K562 (cell line): ENCODE measurements at regions not wholly inside any gene's neighbourhood (a gene's known extent, or its start where the extent isn't known, plus 50 kb on each side); places are given as distances from the start of the nearest gene placed in this dataset.
A peak's percentile ranks its signal among the peaks of the same experiment; 100 is the strongest.

ENCODE experiments used
- ATAC-seq: fragments of 200-7000 bp; cut with Tn5 transposase; 3 replicates; pipeline ENCODE4 v1.9.1; 2020; ENCODE audit warnings: moderate library complexity
- BruUV-seq: library from RNA; stranded (reverse); fragments of 400-500 nt; replicated peaks from 2 replicates; lab custom pipeline; 2021; lab: Mats Ljungman, UMichigan
- CTCF ChIA-PET: fragments of 300-600 bp; formaldehyde crosslinking; extraction: SDS; loops from one replicate; lab custom pipeline; 2021; ENCODE audit warnings: low intra/inter-chr PET ratio; lab: Yijun Ruan, JAX
- POLR2A ChIA-PET: fragments of 300-600, 350-650 bp; sonication (Branson Sonifier 250); formaldehyde crosslinking; extraction: SDS; loops from one replicate; lab custom pipeline; 2021; ENCODE audit warnings: antibody characterized with exemption, inconsistent platforms; lab: Yijun Ruan, JAX
- DNase-seq, 4 experiments: peaks; one replicate each; pipeline versions ENCODE4 v3.0.0 to v3.0.0-alpha.2; 2011 to 2018; ENCODE audit warnings: low spot score in 3 of 4, mixed read lengths in 3 of 4; ENCODE audit errors: extremely low read depth in 1 of 4
- FAIRE-seq: peaks from 2 replicates; lab custom pipeline; 2011; peaks lifted over from hg19 to GRCh38; lab: Jason Lieb, UNC
- H2AFZ ChIP-seq: 2 replicates; pipeline ENCODE4 v1.6.0; 2011; ENCODE audit warnings: low read depth, low read length, control low read depth, inconsistent platforms
- H3K27ac ChIP-seq: fragments of 200-600 bp; 3 replicates; pipeline ENCODE4 v1.8.0; 2011; ENCODE audit warnings: low read depth, mild to moderate bottlenecking, control low read depth, inconsistent platforms, low read length, moderate library complexity, mixed read lengths; ENCODE audit errors: extremely low read depth
- H3K27me3 ChIP-seq, 2 experiments: fragments of 300-600 bp in 1 of 2; 2 replicates in 1 of 2; 3 replicates in 1 of 2; pipeline versions ENCODE4 v1.6.0 to v1.8.0; 2011; ENCODE audit warnings: inconsistent platforms in 2 of 2, low read length in 2 of 2, mild to moderate bottlenecking in 1 of 2, mixed read lengths in 1 of 2, moderate library complexity in 1 of 2; ENCODE audit not compliant: control insufficient read depth in 2 of 2, insufficient read depth in 2 of 2
- H3K36me3 ChIP-seq: fragments of 300-600 bp; 3 replicates; pipeline ENCODE4 v1.8.0; 2011; ENCODE audit warnings: mild to moderate bottlenecking, low read length, inconsistent platforms; ENCODE audit not compliant: control insufficient read depth, insufficient read depth
- H3K4me1 ChIP-seq, 2 experiments: fragments of 200-600 bp in 1 of 2; replicated peaks in 1 of 2; 2 replicates in 1 of 2; 3 replicates in 1 of 2; pipeline versions ENCODE4 v1.5.1 to v1.8.0; 2011; ENCODE audit warnings: inconsistent platforms in 2 of 2, low read length in 2 of 2, mild to moderate bottlenecking in 1 of 2, mixed read lengths in 1 of 2, moderate library complexity in 1 of 2; ENCODE audit not compliant: control insufficient read depth in 2 of 2, insufficient read depth in 2 of 2
- H3K4me2 ChIP-seq: 2 replicates; pipeline ENCODE4 v1.6.1; 2011; ENCODE audit warnings: low read length, control low read depth, inconsistent platforms, mixed read lengths; ENCODE audit not compliant: insufficient read depth
- H3K4me3 ChIP-seq: fragments of 200-600 bp; sonication (generic), shearing (Covaris generic); 2 replicates; pipeline ENCODE4 v1.5.1; 2016; ENCODE audit warnings: control low read depth, inconsistent platforms
- H3K79me2 ChIP-seq: fragments of 200-600 bp; 3 replicates; pipeline ENCODE4 v1.8.0; 2011; ENCODE audit warnings: low read length, inconsistent platforms; ENCODE audit not compliant: control insufficient read depth, insufficient read depth
- H3K9ac ChIP-seq, 2 experiments: 2 replicates each; pipeline versions ENCODE4 v1.6.0 to v1.6.1; 2011; ENCODE audit warnings: low read depth in 2 of 2, low read length in 2 of 2, control low read depth in 1 of 2, inconsistent platforms in 1 of 2, mild to moderate bottlenecking in 1 of 2, mixed read lengths in 1 of 2; ENCODE audit not compliant: insufficient read depth in 1 of 2
- H3K9me1 ChIP-seq: one replicate; pipeline ENCODE4 v1.6.0; 2011; ENCODE audit warnings: inconsistent platforms, mild to moderate bottlenecking, low read length, moderate library complexity; ENCODE audit not compliant: control insufficient read depth, insufficient read depth
- H3K9me3 ChIP-seq: replicated peaks from 2 replicates; pipeline ENCODE4 v1.5.1; 2011; ENCODE audit warnings: low read depth, low read length, inconsistent platforms; ENCODE audit not compliant: control insufficient read depth, insufficient read depth
- H4K20me1 ChIP-seq: replicated peaks from 2 replicates; pipeline ENCODE4 v1.6.1; 2011; ENCODE audit warnings: low read length, inconsistent platforms, mixed read lengths; ENCODE audit not compliant: control insufficient read depth, insufficient read depth
- CBX3 ChIP-seq, 2 experiments: IDR thresholded peaks; 1 replicate in 1 of 2; 2 replicates in 1 of 2; pipeline ENCODE4 v1.6.1; 2012; ENCODE audit warnings: inconsistent platforms in 2 of 2, low read length in 2 of 2, borderline replicate concordance in 1 of 2, control low read depth in 1 of 2
- TAF9B ChIP-seq: fragments of 450-650 bp; IDR thresholded peaks from 2 replicates; pipeline ENCODE4 v1.6.1; 2018; ENCODE audit warnings: mild to moderate bottlenecking; ENCODE audit not compliant: partially characterized antibody
- ZNF316 ChIP-seq: fragments of 450-650 bp; IDR thresholded peaks from 2 replicates; pipeline ENCODE4 v1.6.1; 2016
- WGBS: fragments of 100-300 bp; shearing (Covaris generic); methylation state at CpG from one replicate; pipeline ENCODE4 v1.1.6; 2016; ENCODE audit warnings: low coverage, mixed read lengths; ENCODE audit not compliant: insufficient coverage; ENCODE audit errors: missing lambda C conversion rate; 5-methylcytosine and 5-hydroxymethylcytosine counted together
- in situ Hi-C: fragments of 300-500 bp; cut with MboI; formaldehyde crosslinking; loops from 4 replicates; pipeline ENCODE4 v1.15.0; 2018; ENCODE audit warnings: inconsistent platforms, mixed read lengths
- intact Hi-C: fragments of 100-400 bp; cut with micrococcal nuclease; formaldehyde crosslinking; loops from 2 replicates; pipeline ENCODE4 v1.14.2; 2022
- TF ChIP-seq, protein P1 (sequence below): fragments of 250-450 bp; sonication (Bioruptor Pico); IDR thresholded peaks from 2 replicates; pipeline ENCODE4 v1.8.0; 2022; ENCODE audit warnings: moderate library complexity, mild to moderate bottlenecking, inconsistent platforms
- TF ChIP-seq, protein P2 (sequence below): fragments of 450-650 bp; IDR thresholded peaks from 2 replicates; pipeline ENCODE4 v1.6.1; 2016; ENCODE audit warnings: borderline replicate concordance
- TF ChIP-seq, protein P3 (sequence below): fragments of 450-650 bp; IDR thresholded peaks from 2 replicates; pipeline ENCODE4 v1.6.1; 2016; ENCODE audit warnings: mild to moderate bottlenecking, moderate library complexity

DNA sequence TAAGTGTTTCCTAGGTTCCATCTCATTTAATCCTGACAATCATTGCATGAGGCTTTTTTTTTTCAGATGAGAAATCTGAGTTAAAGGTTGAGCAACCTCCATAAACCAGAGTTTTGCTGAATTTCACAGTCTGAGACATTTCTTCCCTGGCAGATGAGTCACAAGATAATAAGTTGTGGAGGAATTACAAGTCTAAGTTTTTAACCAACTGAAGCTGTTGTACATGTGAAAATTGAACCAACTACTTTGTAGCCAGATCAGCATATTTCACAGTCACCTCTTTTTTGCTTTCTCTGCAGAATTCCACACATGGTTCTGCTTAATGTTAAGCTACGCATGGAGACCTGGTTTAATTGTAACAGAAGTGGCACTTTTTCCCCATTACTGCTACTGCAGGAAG lies 765.6 kb downstream of the CDH11 start:
- ATAC-seq = no peak
- CTCF ChIA-PET = no interaction called here
- Histone ChIP-seq H3K4me3 (no peak overlapping the region), H3K9me1 (no peaks in the 10 kb centered on the region), H4K20me1 (no peaks in the 10 kb centered on the region), H3K9ac (no peak overlapping the region), H3K36me3 (no peaks in the 10 kb centered on the region), H3K79me2 (no peaks in the 10 kb centered on the region), H3K4me1 (no peaks in the 10 kb centered on the region), H3K4me2 (no peak overlapping the region), H2AFZ (no peak overlapping the region), H3K27me3 (no peaks in the 10 kb centered on the region), H3K27ac (no peak overlapping the region), H3K9me3 (no peaks in the 10 kb centered on the region)
- POLR2A ChIA-PET = no interaction called here
- 0% methylated on average over 1 of the region's 1 CpG for WGBS
- no peak for DNase-seq
- intact Hi-C loops (no loop called here), in situ Hi-C loops (no loop called here)
- TF ChIP-seq, protein P1, sequence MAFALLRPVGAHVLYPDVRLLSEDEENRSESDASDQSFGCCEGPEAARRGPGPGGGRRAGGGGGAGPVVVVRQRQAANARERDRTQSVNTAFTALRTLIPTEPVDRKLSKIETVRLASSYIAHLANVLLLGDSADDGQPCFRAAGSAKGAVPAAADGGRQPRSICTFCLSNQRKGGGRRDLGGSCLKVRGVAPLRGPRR = no peak
- TF ChIP-seq, protein P2, sequence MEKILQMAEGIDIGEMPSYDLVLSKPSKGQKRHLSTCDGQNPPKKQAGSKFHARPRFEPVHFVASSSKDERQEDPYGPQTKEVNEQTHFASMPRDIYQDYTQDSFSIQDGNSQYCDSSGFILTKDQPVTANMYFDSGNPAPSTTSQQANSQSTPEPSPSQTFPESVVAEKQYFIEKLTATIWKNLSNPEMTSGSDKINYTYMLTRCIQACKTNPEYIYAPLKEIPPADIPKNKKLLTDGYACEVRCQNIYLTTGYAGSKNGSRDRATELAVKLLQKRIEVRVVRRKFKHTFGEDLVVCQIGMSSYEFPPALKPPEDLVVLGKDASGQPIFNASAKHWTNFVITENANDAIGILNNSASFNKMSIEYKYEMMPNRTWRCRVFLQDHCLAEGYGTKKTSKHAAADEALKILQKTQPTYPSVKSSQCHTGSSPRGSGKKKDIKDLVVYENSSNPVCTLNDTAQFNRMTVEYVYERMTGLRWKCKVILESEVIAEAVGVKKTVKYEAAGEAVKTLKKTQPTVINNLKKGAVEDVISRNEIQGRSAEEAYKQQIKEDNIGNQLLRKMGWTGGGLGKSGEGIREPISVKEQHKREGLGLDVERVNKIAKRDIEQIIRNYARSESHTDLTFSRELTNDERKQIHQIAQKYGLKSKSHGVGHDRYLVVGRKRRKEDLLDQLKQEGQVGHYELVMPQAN = no peak
- TF ChIP-seq, protein P3, sequence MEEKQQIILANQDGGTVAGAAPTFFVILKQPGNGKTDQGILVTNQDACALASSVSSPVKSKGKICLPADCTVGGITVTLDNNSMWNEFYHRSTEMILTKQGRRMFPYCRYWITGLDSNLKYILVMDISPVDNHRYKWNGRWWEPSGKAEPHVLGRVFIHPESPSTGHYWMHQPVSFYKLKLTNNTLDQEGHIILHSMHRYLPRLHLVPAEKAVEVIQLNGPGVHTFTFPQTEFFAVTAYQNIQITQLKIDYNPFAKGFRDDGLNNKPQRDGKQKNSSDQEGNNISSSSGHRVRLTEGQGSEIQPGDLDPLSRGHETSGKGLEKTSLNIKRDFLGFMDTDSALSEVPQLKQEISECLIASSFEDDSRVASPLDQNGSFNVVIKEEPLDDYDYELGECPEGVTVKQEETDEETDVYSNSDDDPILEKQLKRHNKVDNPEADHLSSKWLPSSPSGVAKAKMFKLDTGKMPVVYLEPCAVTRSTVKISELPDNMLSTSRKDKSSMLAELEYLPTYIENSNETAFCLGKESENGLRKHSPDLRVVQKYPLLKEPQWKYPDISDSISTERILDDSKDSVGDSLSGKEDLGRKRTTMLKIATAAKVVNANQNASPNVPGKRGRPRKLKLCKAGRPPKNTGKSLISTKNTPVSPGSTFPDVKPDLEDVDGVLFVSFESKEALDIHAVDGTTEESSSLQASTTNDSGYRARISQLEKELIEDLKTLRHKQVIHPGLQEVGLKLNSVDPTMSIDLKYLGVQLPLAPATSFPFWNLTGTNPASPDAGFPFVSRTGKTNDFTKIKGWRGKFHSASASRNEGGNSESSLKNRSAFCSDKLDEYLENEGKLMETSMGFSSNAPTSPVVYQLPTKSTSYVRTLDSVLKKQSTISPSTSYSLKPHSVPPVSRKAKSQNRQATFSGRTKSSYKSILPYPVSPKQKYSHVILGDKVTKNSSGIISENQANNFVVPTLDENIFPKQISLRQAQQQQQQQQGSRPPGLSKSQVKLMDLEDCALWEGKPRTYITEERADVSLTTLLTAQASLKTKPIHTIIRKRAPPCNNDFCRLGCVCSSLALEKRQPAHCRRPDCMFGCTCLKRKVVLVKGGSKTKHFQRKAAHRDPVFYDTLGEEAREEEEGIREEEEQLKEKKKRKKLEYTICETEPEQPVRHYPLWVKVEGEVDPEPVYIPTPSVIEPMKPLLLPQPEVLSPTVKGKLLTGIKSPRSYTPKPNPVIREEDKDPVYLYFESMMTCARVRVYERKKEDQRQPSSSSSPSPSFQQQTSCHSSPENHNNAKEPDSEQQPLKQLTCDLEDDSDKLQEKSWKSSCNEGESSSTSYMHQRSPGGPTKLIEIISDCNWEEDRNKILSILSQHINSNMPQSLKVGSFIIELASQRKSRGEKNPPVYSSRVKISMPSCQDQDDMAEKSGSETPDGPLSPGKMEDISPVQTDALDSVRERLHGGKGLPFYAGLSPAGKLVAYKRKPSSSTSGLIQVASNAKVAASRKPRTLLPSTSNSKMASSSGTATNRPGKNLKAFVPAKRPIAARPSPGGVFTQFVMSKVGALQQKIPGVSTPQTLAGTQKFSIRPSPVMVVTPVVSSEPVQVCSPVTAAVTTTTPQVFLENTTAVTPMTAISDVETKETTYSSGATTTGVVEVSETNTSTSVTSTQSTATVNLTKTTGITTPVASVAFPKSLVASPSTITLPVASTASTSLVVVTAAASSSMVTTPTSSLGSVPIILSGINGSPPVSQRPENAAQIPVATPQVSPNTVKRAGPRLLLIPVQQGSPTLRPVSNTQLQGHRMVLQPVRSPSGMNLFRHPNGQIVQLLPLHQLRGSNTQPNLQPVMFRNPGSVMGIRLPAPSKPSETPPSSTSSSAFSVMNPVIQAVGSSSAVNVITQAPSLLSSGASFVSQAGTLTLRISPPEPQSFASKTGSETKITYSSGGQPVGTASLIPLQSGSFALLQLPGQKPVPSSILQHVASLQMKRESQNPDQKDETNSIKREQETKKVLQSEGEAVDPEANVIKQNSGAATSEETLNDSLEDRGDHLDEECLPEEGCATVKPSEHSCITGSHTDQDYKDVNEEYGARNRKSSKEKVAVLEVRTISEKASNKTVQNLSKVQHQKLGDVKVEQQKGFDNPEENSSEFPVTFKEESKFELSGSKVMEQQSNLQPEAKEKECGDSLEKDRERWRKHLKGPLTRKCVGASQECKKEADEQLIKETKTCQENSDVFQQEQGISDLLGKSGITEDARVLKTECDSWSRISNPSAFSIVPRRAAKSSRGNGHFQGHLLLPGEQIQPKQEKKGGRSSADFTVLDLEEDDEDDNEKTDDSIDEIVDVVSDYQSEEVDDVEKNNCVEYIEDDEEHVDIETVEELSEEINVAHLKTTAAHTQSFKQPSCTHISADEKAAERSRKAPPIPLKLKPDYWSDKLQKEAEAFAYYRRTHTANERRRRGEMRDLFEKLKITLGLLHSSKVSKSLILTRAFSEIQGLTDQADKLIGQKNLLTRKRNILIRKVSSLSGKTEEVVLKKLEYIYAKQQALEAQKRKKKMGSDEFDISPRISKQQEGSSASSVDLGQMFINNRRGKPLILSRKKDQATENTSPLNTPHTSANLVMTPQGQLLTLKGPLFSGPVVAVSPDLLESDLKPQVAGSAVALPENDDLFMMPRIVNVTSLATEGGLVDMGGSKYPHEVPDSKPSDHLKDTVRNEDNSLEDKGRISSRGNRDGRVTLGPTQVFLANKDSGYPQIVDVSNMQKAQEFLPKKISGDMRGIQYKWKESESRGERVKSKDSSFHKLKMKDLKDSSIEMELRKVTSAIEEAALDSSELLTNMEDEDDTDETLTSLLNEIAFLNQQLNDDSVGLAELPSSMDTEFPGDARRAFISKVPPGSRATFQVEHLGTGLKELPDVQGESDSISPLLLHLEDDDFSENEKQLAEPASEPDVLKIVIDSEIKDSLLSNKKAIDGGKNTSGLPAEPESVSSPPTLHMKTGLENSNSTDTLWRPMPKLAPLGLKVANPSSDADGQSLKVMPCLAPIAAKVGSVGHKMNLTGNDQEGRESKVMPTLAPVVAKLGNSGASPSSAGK = no peak
- TF ChIP-seq ZNF316 (peak; percentile 28; the same call in 1 of the 2 replicates), TAF9B (no peak), CBX3 (IDR thresholded peaks at IDR 0.05; ENCODE audit: borderline replicate concordance in 1 of 2, low read length in 2 of 2) (no peak)
- BruUV-seq = no TSS peak
- FAIRE-seq = no peak
